ENCODE measurements at regions not wholly inside any gene's neighbourhood (a gene's known extent, or its start where the extent isn't known, plus 50 kb on each side); places are given as distances from the start of the nearest gene placed in this dataset.
A peak's percentile ranks its signal among the peaks of the same experiment; 100 is the strongest.
"Not testable (repeated sequence)": the region's sequence is repeated elsewhere in the genome, so short reads cannot be mapped to it uniquely, and the experiment has no call there.

DNA sequence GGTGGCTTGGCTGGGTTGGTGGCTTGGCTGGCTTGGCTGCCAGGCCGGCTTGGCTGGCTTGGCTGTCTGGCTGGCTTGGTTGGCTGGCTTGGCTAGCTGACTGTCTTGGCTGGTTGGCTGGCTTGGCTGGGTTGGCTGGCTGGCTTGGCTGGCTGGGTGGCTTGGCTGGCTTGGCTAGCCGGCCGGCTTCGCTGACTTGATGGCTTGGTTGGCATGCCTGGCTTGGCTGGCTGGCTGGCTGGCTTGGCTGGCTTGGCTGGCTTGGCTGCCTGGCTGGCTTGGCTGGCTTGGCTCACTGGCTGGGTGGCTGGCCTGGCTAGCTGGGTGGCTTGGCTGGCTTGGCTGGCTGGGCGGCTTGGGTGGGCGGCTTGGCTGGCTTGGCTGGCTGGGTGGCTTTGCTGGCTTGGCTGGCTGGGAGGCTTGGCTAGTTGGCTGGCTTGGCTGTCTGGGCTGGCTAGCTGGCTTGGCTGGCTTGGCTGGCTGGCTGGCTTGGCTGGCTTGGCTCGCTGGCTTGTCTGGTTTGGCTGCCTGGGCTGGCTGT is 2836.1 kb downstream of the RPIA start:
- H3K27me3 Mint-ChIP-seq (ENCODE audit: unreplicated experiment); H3K4me3 Mint-ChIP-seq (ENCODE audit: unreplicated experiment); H3K4me1 Mint-ChIP-seq (ENCODE audit: unreplicated experiment); H3K27ac Mint-ChIP-seq (ENCODE audit: unreplicated experiment); H3K36me3 Mint-ChIP-seq (ENCODE audit: unreplicated experiment); H3K9me3 Mint-ChIP-seq (ENCODE audit: unreplicated experiment): not testable (repeated sequence)
- DNase-seq (ENCODE audit: extremely low spot score, unreplicated experiment), result peak; percentile 87

DNA sequence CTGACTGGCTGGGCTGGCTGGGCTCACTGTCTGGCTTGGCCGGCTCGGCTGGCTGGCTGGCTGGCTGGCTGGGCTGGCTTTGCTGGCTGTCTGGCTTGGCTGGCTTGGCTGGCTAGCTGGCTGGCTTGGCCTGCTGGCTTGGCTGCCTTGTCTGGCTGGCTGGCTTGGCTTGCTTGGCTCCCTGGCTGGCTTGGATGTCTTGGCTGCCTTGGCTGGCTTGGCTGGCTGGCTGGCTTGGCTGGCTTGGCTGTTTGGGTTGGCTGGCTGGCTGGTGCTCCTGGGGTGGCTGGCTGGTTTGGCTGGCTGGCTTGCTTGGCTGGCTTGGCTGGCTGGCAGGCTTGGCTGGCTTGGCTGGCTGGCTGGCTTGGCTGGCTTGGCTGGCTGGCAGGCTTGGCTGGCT is 2836.9 kb downstream of the RPIA start:
- not testable (repeated sequence) for H3K36me3 Mint-ChIP-seq (ENCODE audit: unreplicated experiment); H3K4me3 Mint-ChIP-seq (ENCODE audit: unreplicated experiment); H3K9me3 Mint-ChIP-seq (ENCODE audit: unreplicated experiment); H3K27me3 Mint-ChIP-seq (ENCODE audit: unreplicated experiment); H3K4me1 Mint-ChIP-seq (ENCODE audit: unreplicated experiment); H3K27ac Mint-ChIP-seq (ENCODE audit: unreplicated experiment)
- peak; percentile 84 for DNase-seq (ENCODE audit: extremely low spot score, unreplicated experiment)

DNA sequence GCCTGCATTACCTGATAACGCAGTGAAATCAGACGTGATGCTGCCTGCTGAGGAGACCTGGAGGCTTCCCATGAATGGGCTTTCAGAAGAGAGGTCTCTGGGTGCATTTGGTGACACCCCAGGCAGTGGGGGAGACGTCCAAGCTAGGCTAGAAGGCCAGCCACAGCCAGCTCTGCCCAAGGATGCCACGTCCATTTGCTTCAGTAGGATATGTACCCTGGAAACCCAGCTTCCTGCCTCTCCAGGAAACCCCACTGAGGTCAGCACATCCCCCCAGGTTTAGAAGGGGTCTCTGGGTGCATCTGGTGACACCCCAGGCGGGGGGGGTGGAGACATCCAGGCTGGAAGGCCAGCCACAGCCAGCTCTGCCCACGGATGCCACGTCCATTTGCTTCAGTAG is 2844.6 kb downstream of the RPIA start:
- H3K4me3 Mint-ChIP-seq (ENCODE audit: unreplicated experiment); H3K27ac Mint-ChIP-seq (ENCODE audit: unreplicated experiment); H3K36me3 Mint-ChIP-seq (ENCODE audit: unreplicated experiment); H3K27me3 Mint-ChIP-seq (ENCODE audit: unreplicated experiment); H3K9me3 Mint-ChIP-seq (ENCODE audit: unreplicated experiment); H3K4me1 Mint-ChIP-seq (ENCODE audit: unreplicated experiment): not testable (repeated sequence)
- peak; percentile 68 for DNase-seq (ENCODE audit: extremely low spot score, unreplicated experiment)

GRCh38 chr2:91536549-91537263 is 2845.2 kb downstream of the RPIA start:
- H3K4me3 Mint-ChIP-seq (ENCODE audit: unreplicated experiment); H3K27ac Mint-ChIP-seq (ENCODE audit: unreplicated experiment); H3K4me1 Mint-ChIP-seq (ENCODE audit: unreplicated experiment); H3K36me3 Mint-ChIP-seq (ENCODE audit: unreplicated experiment); H3K9me3 Mint-ChIP-seq (ENCODE audit: unreplicated experiment); H3K27me3 Mint-ChIP-seq (ENCODE audit: unreplicated experiment): not testable (repeated sequence)
- peak; percentile 70 for DNase-seq (ENCODE audit: extremely low spot score, unreplicated experiment)

GRCh38 chr2:91549316-91549715 is 2857.8 kb downstream of the RPIA start:
- H3K9me3 Mint-ChIP-seq (ENCODE audit: unreplicated experiment); H3K4me3 Mint-ChIP-seq (ENCODE audit: unreplicated experiment); H3K27ac Mint-ChIP-seq (ENCODE audit: unreplicated experiment); H3K36me3 Mint-ChIP-seq (ENCODE audit: unreplicated experiment); H3K4me1 Mint-ChIP-seq (ENCODE audit: unreplicated experiment); H3K27me3 Mint-ChIP-seq (ENCODE audit: unreplicated experiment): not testable (repeated sequence)
- DNase-seq (ENCODE audit: extremely low spot score, unreplicated experiment), result peak; percentile 86

- not testable (repeated sequence) for H3K27ac Mint-ChIP-seq (ENCODE audit: unreplicated experiment); H3K4me1 Mint-ChIP-seq (ENCODE audit: unreplicated experiment); H3K27me3 Mint-ChIP-seq (ENCODE audit: unreplicated experiment); H3K4me3 Mint-ChIP-seq (ENCODE audit: unreplicated experiment); DNase-seq (ENCODE audit: extremely low spot score, unreplicated experiment); H3K36me3 Mint-ChIP-seq (ENCODE audit: unreplicated experiment)
- peaks cover 27% of the 10 kb centered on the region for H3K9me3 Mint-ChIP-seq (ENCODE audit: unreplicated experiment)
Measured at GRCh38 chr2:91558234-91558633, 2866.8 kb downstream of the RPIA start.

DNA sequence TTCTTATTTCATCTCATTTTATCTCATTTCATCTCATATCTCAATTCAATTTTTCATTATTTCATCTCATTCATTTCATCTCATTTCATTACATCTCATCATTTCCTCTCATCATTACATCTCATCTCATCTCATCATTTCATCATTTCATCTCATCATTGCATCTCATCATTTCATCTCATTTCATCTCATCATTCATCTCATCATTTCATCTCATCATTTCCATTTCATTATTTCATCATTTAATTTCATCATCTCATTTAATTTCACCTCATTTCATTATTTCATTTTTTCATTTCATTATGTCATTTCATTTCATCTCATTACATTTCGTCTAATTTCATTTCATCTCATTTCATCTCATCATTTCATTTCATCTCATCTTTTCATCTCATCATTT is 2867.8 kb downstream of the RPIA start:
- H3K4me1 Mint-ChIP-seq (ENCODE audit: unreplicated experiment); H3K36me3 Mint-ChIP-seq (ENCODE audit: unreplicated experiment); H3K27ac Mint-ChIP-seq (ENCODE audit: unreplicated experiment); DNase-seq (ENCODE audit: extremely low spot score, unreplicated experiment); H3K27me3 Mint-ChIP-seq (ENCODE audit: unreplicated experiment); H3K4me3 Mint-ChIP-seq (ENCODE audit: unreplicated experiment): not testable (repeated sequence)
- peaks cover 27% of the 10 kb centered on the region for H3K9me3 Mint-ChIP-seq (ENCODE audit: unreplicated experiment)

GRCh38 chr2:91559886-91560614 is 2868.6 kb downstream of the RPIA start:
- not testable (repeated sequence) for H3K27ac Mint-ChIP-seq (ENCODE audit: unreplicated experiment); H3K36me3 Mint-ChIP-seq (ENCODE audit: unreplicated experiment); H3K4me3 Mint-ChIP-seq (ENCODE audit: unreplicated experiment); H3K27me3 Mint-ChIP-seq (ENCODE audit: unreplicated experiment); DNase-seq (ENCODE audit: extremely low spot score, unreplicated experiment); H3K4me1 Mint-ChIP-seq (ENCODE audit: unreplicated experiment)
- peaks cover 27% of the 10 kb centered on the region for H3K9me3 Mint-ChIP-seq (ENCODE audit: unreplicated experiment)

- H3K4me1 Mint-ChIP-seq (ENCODE audit: unreplicated experiment); H3K36me3 Mint-ChIP-seq (ENCODE audit: unreplicated experiment); H3K27ac Mint-ChIP-seq (ENCODE audit: unreplicated experiment); H3K4me3 Mint-ChIP-seq (ENCODE audit: unreplicated experiment); H3K27me3 Mint-ChIP-seq (ENCODE audit: unreplicated experiment): not testable (repeated sequence)
- peaks cover 27% of the 10 kb centered on the region for H3K9me3 Mint-ChIP-seq (ENCODE audit: unreplicated experiment)
- peak; percentile 70 for DNase-seq (ENCODE audit: extremely low spot score, unreplicated experiment)
Measured at GRCh38 chr2:91562184-91562583, 2870.7 kb downstream of the RPIA start.

DNA sequence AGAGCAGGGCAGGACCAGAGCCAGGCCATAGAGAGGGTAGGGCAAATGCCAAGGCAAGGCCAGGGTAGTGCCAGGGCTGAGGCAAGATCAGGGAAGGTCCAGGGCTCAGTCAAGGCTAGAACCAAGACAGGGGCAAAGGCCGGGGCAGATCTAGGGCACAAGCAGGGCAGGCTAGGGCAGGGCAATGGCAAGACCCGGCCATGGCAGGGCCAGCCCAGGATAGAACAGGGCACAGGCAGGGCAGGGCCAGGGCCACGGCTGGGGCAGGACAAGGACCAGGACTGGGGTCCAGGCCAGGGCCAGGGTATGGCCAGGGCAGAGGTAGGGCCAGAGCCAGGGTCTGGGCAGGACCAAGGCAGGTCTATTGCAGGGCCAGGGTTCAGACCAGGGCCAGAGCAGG is 2873.2 kb downstream of the RPIA start:
- H3K4me3 Mint-ChIP-seq (ENCODE audit: unreplicated experiment); H3K36me3 Mint-ChIP-seq (ENCODE audit: unreplicated experiment); H3K4me1 Mint-ChIP-seq (ENCODE audit: unreplicated experiment); H3K27me3 Mint-ChIP-seq (ENCODE audit: unreplicated experiment); H3K27ac Mint-ChIP-seq (ENCODE audit: unreplicated experiment): not testable (repeated sequence)
- peaks cover 12% of the 10 kb centered on the region for H3K9me3 Mint-ChIP-seq (ENCODE audit: unreplicated experiment)
- DNase-seq (ENCODE audit: extremely low spot score, unreplicated experiment), result peak; percentile 76

DNA sequence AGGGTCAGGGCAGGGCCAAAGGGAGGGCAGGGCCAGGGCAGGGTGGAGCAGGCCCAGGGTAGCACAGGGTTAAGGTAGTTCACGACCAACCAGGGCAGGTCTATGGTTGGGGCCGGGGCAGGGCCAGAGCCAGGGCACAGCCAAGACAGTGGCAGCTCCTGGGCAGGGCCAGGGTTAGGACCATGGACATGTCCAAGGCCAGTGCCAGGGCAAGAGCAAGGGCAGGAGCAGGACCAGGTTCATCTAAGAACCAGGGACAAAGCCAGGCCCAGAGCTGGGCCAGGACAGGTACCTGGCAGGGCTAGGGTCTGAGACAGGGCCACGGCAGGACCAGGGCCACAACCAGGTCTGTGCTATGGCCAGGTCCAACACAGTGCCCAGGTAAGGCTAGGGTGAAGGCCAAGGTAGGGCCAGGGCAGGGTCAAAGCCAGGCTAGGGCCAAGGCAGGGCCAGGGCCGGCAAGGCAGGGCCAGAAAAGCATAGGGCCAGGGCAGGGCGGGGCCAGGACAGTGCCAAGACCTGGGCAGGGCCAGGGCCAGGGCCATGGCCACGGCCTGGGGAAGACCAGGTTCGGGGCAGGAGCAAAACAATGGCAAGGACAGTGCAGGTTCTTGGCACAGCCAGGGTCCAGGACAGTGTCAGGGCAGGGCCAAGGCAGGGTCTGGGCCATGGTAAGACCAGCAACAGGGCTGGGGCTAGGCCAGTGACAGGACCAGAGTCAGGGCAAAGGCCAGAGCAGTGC is 2874.4 kb downstream of the RPIA start:
- H3K4me1 Mint-ChIP-seq (ENCODE audit: unreplicated experiment); H3K36me3 Mint-ChIP-seq (ENCODE audit: unreplicated experiment); H3K27me3 Mint-ChIP-seq (ENCODE audit: unreplicated experiment); H3K27ac Mint-ChIP-seq (ENCODE audit: unreplicated experiment); H3K9me3 Mint-ChIP-seq (ENCODE audit: unreplicated experiment); H3K4me3 Mint-ChIP-seq (ENCODE audit: unreplicated experiment): not testable (repeated sequence)
- DNase-seq (ENCODE audit: extremely low spot score, unreplicated experiment), result peak; percentile 86

DNA sequence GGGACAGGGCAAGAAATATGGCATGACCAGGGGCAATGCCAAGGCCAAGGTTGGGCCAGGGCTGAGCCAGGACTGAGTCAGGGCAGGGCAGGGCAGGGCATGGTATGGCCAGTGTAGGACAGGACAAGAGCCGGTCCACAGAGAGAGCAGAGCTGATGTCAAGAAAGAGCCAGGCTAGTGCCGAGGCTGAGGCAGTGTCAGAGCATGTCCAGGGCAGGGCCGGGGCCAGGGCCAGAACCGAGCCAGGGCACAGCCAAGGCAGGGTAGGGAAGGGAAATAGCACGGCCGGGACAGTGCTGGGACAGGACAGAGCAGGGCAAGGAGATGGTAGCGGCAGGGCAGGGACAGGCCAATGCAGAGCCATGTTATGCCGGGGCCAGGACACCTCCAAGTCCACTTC is 2875.1 kb downstream of the RPIA start:
- not testable (repeated sequence) for H3K4me1 Mint-ChIP-seq (ENCODE audit: unreplicated experiment)

More for the DNA sequence above, 2875.1 kb downstream of the RPIA start:
- H3K27me3 Mint-ChIP-seq (ENCODE audit: unreplicated experiment); H3K27ac Mint-ChIP-seq (ENCODE audit: unreplicated experiment); H3K9me3 Mint-ChIP-seq (ENCODE audit: unreplicated experiment); H3K36me3 Mint-ChIP-seq (ENCODE audit: unreplicated experiment); H3K4me3 Mint-ChIP-seq (ENCODE audit: unreplicated experiment): not testable (repeated sequence)
- peak; percentile 83 for DNase-seq (ENCODE audit: extremely low spot score, unreplicated experiment)
